B cell (primary cell): ENCODE measurements at regions not wholly inside any gene's neighbourhood (a gene's known extent, or its start where the extent isn't known, plus 50 kb on each side); places are given as distances from the start of the nearest gene placed in this dataset.

Experiments
- ATAC-seq: fragments of 200-7000 bp; cut with Tn5 transposase; one replicate; pipeline ENCODE4 v1.10.0; 2021; ENCODE audit warnings: low read depth, mild to moderate bottlenecking, moderate number of reproducible peaks, moderate library complexity
- CTCF ChIA-PET: fragments of 350-600 bp; sonication (Branson Sonifier 250); formaldehyde crosslinking; loops from one replicate; lab custom pipeline; 2021; ENCODE audit warnings: antibody characterized with exemption, inconsistent platforms; lab: Charles Lee
- POLR2A ChIA-PET: fragments of 350-600 bp; sonication (Branson Sonifier 250); formaldehyde crosslinking; loops from one replicate; lab custom pipeline; 2021; ENCODE audit warnings: antibody characterized with exemption; lab: Charles Lee
- DNase-seq: peaks from one replicate; pipeline ENCODE4 v3.0.0; 2013
- H2AFZ ChIP-seq: 2 replicates; pipeline ENCODE4 v1.6.1; 2012; ENCODE audit warnings: mild to moderate bottlenecking, low read depth, low read length; ENCODE audit not compliant: insufficient read depth, poor library complexity, severe bottlenecking
- H3K27ac ChIP-seq, 2 donors: 1 replicate in 1 of 2; 2 replicates in 1 of 2; pipeline ENCODE4 v1.5.1; 2012 to 2013; ENCODE audit warnings: low read length in 2 of 2, mild to moderate bottlenecking in 2 of 2, moderate library complexity in 1 of 2
- H3K27me3 ChIP-seq, 4 experiments: fragments of 200-600 bp in 1 of 4; sonication (generic) in 1 of 4; replicated peaks in 1 of 4; 1 replicate in 2 of 4; 2 replicates in 2 of 4; pipeline versions ENCODE4 v1.6.1 to v1.7.0; 2013 to 2016; ENCODE audit warnings: low read length in 3 of 4, mild to moderate bottlenecking in 2 of 4, mixed read lengths in 1 of 4, moderate library complexity in 1 of 4; ENCODE audit not compliant: insufficient read depth in 4 of 4, control insufficient read depth in 3 of 4; ENCODE audit errors: control extremely low read depth in 1 of 4
- H3K36me3 ChIP-seq, 2 experiments: replicated peaks in 1 of 2; 1 replicate in 1 of 2; 2 replicates in 1 of 2; pipeline versions ENCODE4 v1.6.1 to v1.7.1; 2013; ENCODE audit warnings: low read length in 1 of 2; ENCODE audit not compliant: insufficient read depth in 2 of 2, control insufficient read depth in 1 of 2; ENCODE audit errors: control extremely low read depth in 1 of 2, extremely low read depth in 1 of 2
- H3K4me1 ChIP-seq, 2 donors: fragments of 200-600 bp in 1 of 2; sonication (generic) in 1 of 2; 1 replicate in 1 of 2; 2 replicates in 1 of 2; pipeline versions ENCODE4 v1.5.1 to v1.6.1; 2013 to 2017; ENCODE audit warnings: low read length in 2 of 2; ENCODE audit not compliant: control insufficient read depth in 2 of 2, insufficient read depth in 2 of 2
- H3K4me2 ChIP-seq: replicated peaks from 2 replicates; pipeline ENCODE3; 2012; ENCODE audit warnings: mild to moderate bottlenecking, low read depth, low read length; ENCODE audit not compliant: poor library complexity, severe bottlenecking
- H3K4me3 ChIP-seq, 5 experiments: fragments of 200-600 bp in 1 of 5; sonication (generic) in 1 of 5; 1 replicate in 3 of 5; 2 replicates in 2 of 5; pipeline versions ENCODE4 v1.5.1 to v1.7.0; 2011 to 2016; ENCODE audit warnings: low read length in 4 of 5, mild to moderate bottlenecking in 4 of 5, low read depth in 2 of 5, control low read depth in 1 of 5, moderate library complexity in 1 of 5; ENCODE audit not compliant: insufficient read depth in 1 of 5; ENCODE audit errors: control extremely low read depth in 1 of 5, extremely low read depth in 1 of 5
- H3K79me2 ChIP-seq: fragments of 200-600 bp; sonication (generic); one replicate; pipeline ENCODE4 v1.6.0; 2016; ENCODE audit warnings: low read length; ENCODE audit not compliant: control insufficient read depth, insufficient read depth
- H3K9ac ChIP-seq: fragments of 200-600 bp; sonication (generic); 2 replicates; pipeline ENCODE4 v1.6.1; 2017; ENCODE audit warnings: mild to moderate bottlenecking, low read length, moderate library complexity
- H3K9me3 ChIP-seq, 3 donors: one replicate each; pipeline versions ENCODE4 v1.6.1 to v1.7.1; 2013; ENCODE audit warnings: low read length in 2 of 3; ENCODE audit not compliant: control insufficient read depth in 2 of 3, insufficient read depth in 1 of 3; ENCODE audit errors: control extremely low read depth in 1 of 3
- H4K20me1 ChIP-seq: 2 replicates; pipeline ENCODE4 v1.6.0; 2012; ENCODE audit warnings: mild to moderate bottlenecking, low read length; ENCODE audit not compliant: insufficient read depth, control insufficient read depth, poor library complexity, severe bottlenecking
- H3K27ac Mint-ChIP-seq: one replicate; pipeline ENCODE4 v1.8.0; 2021; ENCODE audit warnings: mixed read lengths
- H3K27me3 Mint-ChIP-seq: one replicate; pipeline ENCODE4 v1.8.0; 2021; ENCODE audit warnings: mixed read lengths
- H3K4me1 Mint-ChIP-seq: one replicate; pipeline ENCODE4 v1.8.0; 2021; ENCODE audit warnings: mixed read lengths
- H3K4me3 Mint-ChIP-seq: one replicate; pipeline ENCODE4 v1.8.0; 2021; ENCODE audit warnings: mixed read lengths
- H3K9me3 Mint-ChIP-seq: one replicate; pipeline ENCODE4 v1.8.0; 2022; ENCODE audit warnings: mixed read lengths; ENCODE audit not compliant: insufficient read depth
- CTCF ChIP-seq: fragments of 200-600 bp; IDR thresholded peaks from one replicate; pipeline ENCODE4 v1.8.0; 2022; ENCODE audit warnings: antibody characterized with exemption, mild to moderate bottlenecking
- EZH2 ChIP-seq: IDR thresholded peaks from 2 replicates; pipeline ENCODE4 v1.6.1; 2012; ENCODE audit warnings: borderline replicate concordance, low read depth, mild to moderate bottlenecking, moderate library complexity, low read length; ENCODE audit not compliant: insufficient read depth, poor library complexity, severe bottlenecking
- WGBS: methylation state at CpG from one replicate; pipeline ENCODE4 v1.1.5; 2013; ENCODE audit warnings: missing lambda C conversion rate; ENCODE audit not compliant: insufficient coverage; 5-methylcytosine and 5-hydroxymethylcytosine counted together
- intact Hi-C: fragments of 100-400 bp; cut with micrococcal nuclease; formaldehyde crosslinking; loops from one replicate; pipeline ENCODE4 v1.10.0; 2022

DNA sequence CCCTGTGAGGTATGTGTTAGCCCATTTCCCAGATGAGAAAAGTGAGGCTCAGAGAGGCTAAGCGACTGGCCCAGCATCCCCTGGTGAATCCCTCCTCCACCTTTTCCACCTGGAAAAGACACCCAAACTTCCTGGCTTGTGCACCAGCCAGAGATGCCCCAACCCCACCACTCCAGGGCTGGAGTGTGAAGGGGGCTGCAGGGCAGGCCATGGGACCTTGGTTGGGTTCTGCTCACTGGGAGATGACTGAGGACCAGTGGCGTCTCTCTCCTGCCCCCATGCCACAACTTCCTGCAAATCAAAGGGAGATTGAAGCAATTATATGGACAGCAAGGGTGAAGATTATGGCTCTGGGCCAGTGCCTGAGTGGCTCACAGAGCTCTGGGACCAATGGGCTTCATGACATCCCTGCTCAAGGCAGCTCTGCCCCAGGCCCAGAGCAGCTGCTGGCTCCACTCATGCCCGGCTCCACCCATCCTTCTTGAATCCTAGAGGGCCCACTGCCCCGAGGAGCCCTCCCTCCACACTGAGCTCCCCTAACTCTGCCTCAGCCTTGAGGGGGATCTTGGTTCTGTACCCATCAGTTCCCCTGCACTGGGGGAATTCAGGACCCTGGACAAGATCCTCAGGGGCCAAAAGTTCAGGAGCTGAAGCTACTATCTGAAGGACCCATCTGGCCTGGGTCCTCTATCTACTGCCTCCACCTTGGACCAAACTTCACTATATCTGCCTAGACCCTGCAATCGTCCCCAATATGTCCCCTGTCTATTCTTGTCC is 416.9 kb downstream of the PTPRU start:
- Histone ChIP-seq H3K9me3 (peaks cover 0 to 9% (median 0%) of the 10 kb centered on the region in 3 donors), H3K27ac (no peak overlapping the region), H3K36me3 (no peaks in the 10 kb centered on the region), H4K20me1 (no peaks in the 10 kb centered on the region), H3K4me2 (no peak overlapping the region), H2AFZ (no peak overlapping the region), H3K79me2 (no peaks in the 10 kb centered on the region), H3K9ac (no peak overlapping the region), H3K27me3 (no peaks in the 10 kb centered on the region), H3K4me3 (no peak overlapping the region), H3K4me1 (no peaks in the 10 kb centered on the region)
- peaks cover 23% of the 10 kb centered on the region for H3K27me3 Mint-ChIP-seq
- DNase-seq (no peak), ATAC-seq (no peak)
- no peak overlapping the region for H3K4me3 Mint-ChIP-seq
- intact Hi-C loops = no loop called here
- no peaks in the 10 kb centered on the region for H3K4me1 Mint-ChIP-seq
- CTCF ChIA-PET = no interaction called here
- H3K9me3 Mint-ChIP-seq = peaks cover 2% of the 10 kb centered on the region
- 51% methylated on average over 5 of the region's 5 CpGs for WGBS
- POLR2A ChIA-PET = no interaction called here
- no peak for TF ChIP-seq CTCF
- TF ChIP-seq EZH2 = no peak
- H3K27ac Mint-ChIP-seq = no peak overlapping the region
